ENCODE measurements at regions not wholly inside any gene's neighbourhood (a gene's known extent, or its start where the extent isn't known, plus 50 kb on each side); places are given as distances from the start of the nearest gene placed in this dataset.

DNA sequence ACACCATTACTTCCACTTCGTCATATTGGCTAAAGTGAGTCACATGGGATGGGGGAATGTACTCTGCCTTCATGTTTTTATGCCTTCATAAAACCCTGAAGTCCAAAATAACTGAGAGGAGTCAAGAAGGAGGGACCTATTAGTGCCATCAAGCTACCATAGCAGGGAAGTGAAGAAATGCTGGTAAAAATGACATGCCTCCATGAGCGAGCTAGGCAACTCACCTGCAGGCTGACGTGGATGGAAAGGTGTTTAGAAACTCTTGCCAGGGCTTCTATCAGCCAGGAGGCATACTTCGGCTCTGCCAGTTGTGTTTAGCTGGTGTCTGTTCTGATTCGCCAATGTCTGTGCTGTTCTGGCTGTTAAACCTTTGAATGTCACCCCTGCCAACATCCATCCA lies 424.4 kb upstream of the USP24 start:
- TF ChIP-seq, protein P1, sequence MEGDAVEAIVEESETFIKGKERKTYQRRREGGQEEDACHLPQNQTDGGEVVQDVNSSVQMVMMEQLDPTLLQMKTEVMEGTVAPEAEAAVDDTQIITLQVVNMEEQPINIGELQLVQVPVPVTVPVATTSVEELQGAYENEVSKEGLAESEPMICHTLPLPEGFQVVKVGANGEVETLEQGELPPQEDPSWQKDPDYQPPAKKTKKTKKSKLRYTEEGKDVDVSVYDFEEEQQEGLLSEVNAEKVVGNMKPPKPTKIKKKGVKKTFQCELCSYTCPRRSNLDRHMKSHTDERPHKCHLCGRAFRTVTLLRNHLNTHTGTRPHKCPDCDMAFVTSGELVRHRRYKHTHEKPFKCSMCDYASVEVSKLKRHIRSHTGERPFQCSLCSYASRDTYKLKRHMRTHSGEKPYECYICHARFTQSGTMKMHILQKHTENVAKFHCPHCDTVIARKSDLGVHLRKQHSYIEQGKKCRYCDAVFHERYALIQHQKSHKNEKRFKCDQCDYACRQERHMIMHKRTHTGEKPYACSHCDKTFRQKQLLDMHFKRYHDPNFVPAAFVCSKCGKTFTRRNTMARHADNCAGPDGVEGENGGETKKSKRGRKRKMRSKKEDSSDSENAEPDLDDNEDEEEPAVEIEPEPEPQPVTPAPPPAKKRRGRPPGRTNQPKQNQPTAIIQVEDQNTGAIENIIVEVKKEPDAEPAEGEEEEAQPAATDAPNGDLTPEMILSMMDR (conservative IDR thresholded peaks at IDR 0.05; ENCODE audit: low read length), result no peak
- no peak for TF ChIP-seq EZH2phosphoT487 (IDR thresholded peaks at IDR 0.05; ENCODE audit: borderline replicate concordance)
- Histone ChIP-seq H3K9me3 (ENCODE audit: insufficient read depth, low read depth, low read length) (no peaks in the 10 kb centered on the region), H3K27me3 (ENCODE audit: insufficient read depth, low read length, poor library complexity, severe bottlenecking) (no peaks in the 10 kb centered on the region), H3K9ac (ENCODE audit: low read depth, low read length, poor library complexity, severe bottlenecking) (no peak overlapping the region), H3F3A (ENCODE audit: low read depth) (no peaks in the 10 kb centered on the region), H3K9me2 (replicated peaks; ENCODE audit: low read depth, low read length) (no peaks in the 10 kb centered on the region), H2AFZ (ENCODE audit: low read length) (no peak overlapping the region), H3K4me1 (ENCODE audit: insufficient read depth, low read length, poor library complexity, severe bottlenecking) (no peaks in the 10 kb centered on the region), H3K4me2 (ENCODE audit: low read depth, low read length, poor library complexity, severe bottlenecking) (no peak overlapping the region), H3K79me2 (ENCODE audit: insufficient read depth, low read length) (no peaks in the 10 kb centered on the region), H3K36me3 (ENCODE audit: insufficient read depth, low read length) (no peaks in the 10 kb centered on the region), H3K4me3 (ENCODE audit: low read length, poor library complexity, severe bottlenecking) (no peak overlapping the region), H4K20me1 (ENCODE audit: insufficient read depth, low read length, poor library complexity, severe bottlenecking) (no peaks in the 10 kb centered on the region)

DNA sequence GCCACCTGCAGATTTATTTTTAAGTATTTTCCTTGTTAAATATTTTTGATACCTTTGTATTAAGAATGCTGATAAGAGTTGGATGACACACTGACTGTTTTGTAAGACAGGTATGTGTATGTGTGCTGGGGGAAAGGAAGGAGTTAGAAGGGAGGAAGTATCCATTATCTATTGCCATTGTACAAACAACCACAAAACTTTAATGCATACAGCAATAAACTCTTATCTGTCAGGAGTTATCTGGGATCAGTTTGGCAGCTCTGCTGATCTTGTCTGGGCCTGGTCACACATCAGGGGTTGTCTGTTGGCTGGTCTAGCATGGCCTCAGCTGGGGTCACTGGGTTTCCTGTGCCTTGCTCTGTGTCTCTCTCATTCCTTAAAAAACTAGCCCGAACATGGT lies 423.9 kb upstream of the USP24 start:
- TF ChIP-seq, protein P1 (conservative IDR thresholded peaks at IDR 0.05; ENCODE audit: low read length), result no peak

DNA sequence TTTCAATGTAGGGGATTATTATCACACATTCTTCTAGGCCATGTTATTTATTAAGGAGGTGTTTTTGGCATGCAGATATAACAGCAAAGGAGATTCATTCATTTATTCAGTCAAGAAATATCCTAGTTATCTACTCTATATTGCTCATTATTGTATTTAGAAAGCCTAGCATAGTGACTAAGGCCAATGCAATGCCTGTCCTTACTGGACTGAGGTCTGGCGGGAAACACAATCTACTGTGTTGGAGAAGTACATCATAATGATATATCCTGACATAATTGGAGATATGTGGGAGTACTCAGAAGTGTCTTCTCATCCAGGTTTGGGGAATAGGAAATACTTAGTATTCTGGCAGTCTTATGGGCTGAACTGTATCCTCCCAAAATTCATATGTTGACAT lies 421.5 kb upstream of the USP24 start:
- no peaks in the 10 kb centered on the region for H3K9me2 ChIP-seq (replicated peaks; ENCODE audit: low read depth, low read length)
- no peak overlapping the region for H3K4me2 ChIP-seq (ENCODE audit: low read depth, low read length, poor library complexity, severe bottlenecking)
- H3K79me2 ChIP-seq (ENCODE audit: insufficient read depth, low read length), result no peaks in the 10 kb centered on the region
- H3F3A ChIP-seq (ENCODE audit: low read depth), result no peaks in the 10 kb centered on the region
- TF ChIP-seq, protein P1 (conservative IDR thresholded peaks at IDR 0.05; ENCODE audit: low read length), result no peak
- no peak for TF ChIP-seq EZH2phosphoT487 (IDR thresholded peaks at IDR 0.05; ENCODE audit: borderline replicate concordance)
- no peaks in the 10 kb centered on the region for H3K27me3 ChIP-seq (ENCODE audit: insufficient read depth, low read length, poor library complexity, severe bottlenecking)
- no peaks in the 10 kb centered on the region for H3K36me3 ChIP-seq (ENCODE audit: insufficient read depth, low read length)
- H3K4me1 ChIP-seq (ENCODE audit: insufficient read depth, low read length, poor library complexity, severe bottlenecking), result no peaks in the 10 kb centered on the region
- no peak overlapping the region for H3K4me3 ChIP-seq (ENCODE audit: low read length, poor library complexity, severe bottlenecking)
- no peaks in the 10 kb centered on the region for H3K9me3 ChIP-seq (ENCODE audit: insufficient read depth, low read depth, low read length)
- H4K20me1 ChIP-seq (ENCODE audit: insufficient read depth, low read length, poor library complexity, severe bottlenecking), result no peaks in the 10 kb centered on the region
- no peak overlapping the region for H3K9ac ChIP-seq (ENCODE audit: low read depth, low read length, poor library complexity, severe bottlenecking)
- H2AFZ ChIP-seq (ENCODE audit: low read length), result no peak overlapping the region

More for the DNA sequence above, 423.9 kb upstream of the USP24 start:
- Histone ChIP-seq H4K20me1 (ENCODE audit: insufficient read depth, low read length, poor library complexity, severe bottlenecking) (no peaks in the 10 kb centered on the region), H3K27me3 (ENCODE audit: insufficient read depth, low read length, poor library complexity, severe bottlenecking) (no peaks in the 10 kb centered on the region), H2AFZ (ENCODE audit: low read length) (no peak overlapping the region), H3K9ac (ENCODE audit: low read depth, low read length, poor library complexity, severe bottlenecking) (no peak overlapping the region), H3K4me3 (ENCODE audit: low read length, poor library complexity, severe bottlenecking) (no peak overlapping the region), H3K9me2 (replicated peaks; ENCODE audit: low read depth, low read length) (no peaks in the 10 kb centered on the region), H3K36me3 (ENCODE audit: insufficient read depth, low read length) (no peaks in the 10 kb centered on the region), H3F3A (ENCODE audit: low read depth) (no peaks in the 10 kb centered on the region), H3K4me2 (ENCODE audit: low read depth, low read length, poor library complexity, severe bottlenecking) (no peak overlapping the region), H3K4me1 (ENCODE audit: insufficient read depth, low read length, poor library complexity, severe bottlenecking) (no peaks in the 10 kb centered on the region), H3K9me3 (ENCODE audit: insufficient read depth, low read depth, low read length) (no peaks in the 10 kb centered on the region), H3K79me2 (ENCODE audit: insufficient read depth, low read length) (no peaks in the 10 kb centered on the region)

All from Loucy (cell line).